Heart left ventricle (tissue), 16 donors: ENCODE measurements at regions not wholly inside any gene's neighbourhood (a gene's known extent, or its start where the extent isn't known, plus 50 kb on each side); places are given as distances from the start of the nearest gene placed in this dataset.
A peak's percentile ranks its signal among the peaks of the same experiment; 100 is the strongest.

Source experiments
- ATAC-seq, 4 donors: fragments of 200-7000 bp; cut with Tn5 transposase; one replicate each; pipeline ENCODE4 v1.9.1; 2020 to 2022; ENCODE audit warnings: moderate library complexity in 4 of 4, mild to moderate bottlenecking in 3 of 4, moderate number of reproducible peaks in 1 of 4
- DNase-seq, 5 donors: peaks; one replicate each; pipeline ENCODE4 v3.0.0-alpha.2; 2020
- H3K27ac ChIP-seq, 12 donors: fragments of 200-600 bp; sonication (generic) in 4 of 12; one replicate each; pipeline versions ENCODE4 v1.5.0 to v1.8.0; 2016 to 2022; ENCODE audit warnings: mild to moderate bottlenecking in 2 of 12
- H3K27me3 ChIP-seq, 9 donors: fragments of 200-600 bp; sonication (generic) in 2 of 9; one replicate each; pipeline versions ENCODE4 v1.5.1 to v1.8.0; 2016 to 2022; ENCODE audit warnings: mild to moderate bottlenecking in 3 of 9
- H3K36me3 ChIP-seq, 9 donors: fragments of 200-600 bp; sonication (generic) in 2 of 9; one replicate each; pipeline versions ENCODE4 v1.5.0 to v1.8.0; 2018 to 2022; ENCODE audit warnings: mild to moderate bottlenecking in 2 of 9
- H3K4me1 ChIP-seq, 12 donors: fragments of 200-600 bp; sonication (generic) in 4 of 12; one replicate each; pipeline versions ENCODE4 v1.5.0 to v1.8.0; 2016 to 2022; ENCODE audit warnings: mild to moderate bottlenecking in 3 of 12
- H3K4me3 ChIP-seq, 12 donors: fragments of 200-600 bp; sonication (generic) in 4 of 12; one replicate each; pipeline versions ENCODE4 v1.5.0 to v1.8.0; 2017 to 2022; ENCODE audit warnings: mild to moderate bottlenecking in 9 of 12, moderate library complexity in 4 of 12
- H3K9me3 ChIP-seq, 12 donors: fragments of 200-600 bp; sonication (generic) in 4 of 12; one replicate each; pipeline versions ENCODE4 v1.5.0 to v1.8.0; 2016 to 2022; ENCODE audit warnings: mild to moderate bottlenecking in 1 of 12
- CTCF ChIP-seq, 12 donors: fragments of 200-600 bp; sonication (generic) in 4 of 12; IDR thresholded peaks; one replicate each; pipeline versions ENCODE4 v1.5.0 to v1.8.0; 2018 to 2022; ENCODE audit warnings: antibody characterized with exemption in 12 of 12, mild to moderate bottlenecking in 5 of 12
- POLR2A ChIP-seq, 2 donors: fragments of 450-650 bp; IDR thresholded peaks; one replicate each; pipeline ENCODE4 v1.6.1; 2017; ENCODE audit warnings: antibody characterized with exemption in 2 of 2, mild to moderate bottlenecking in 2 of 2, moderate library complexity in 2 of 2
- WGBS, 4 donors: extraction: QIAGEN DNeasy Blood & Tissue Kit in 2 of 4; methylation state at CpG; one replicate each; pipeline versions ENCODE4 v1.1.5 to v1.1.7; 2013 to 2018; 5-methylcytosine and 5-hydroxymethylcytosine counted together
- intact Hi-C, 10 donors: fragments of 100-400 bp; cut with DNase I; formaldehyde crosslinking; loops; one replicate each; pipeline versions ENCODE4 v1.11.1 to v1.14.2; 2022
- donor health status: ischemic (EF 13 %, LVEDD 7.1; RV severe dilation, severe dysfunction).
- donor health status: healthy with polysubstance abuse.
- donor health status: DM: no; HTN: yes; CAD: no.
- donor health status: DM: no; HTN: no; CAD: no.
- donor health status: ischemic (EF 25% LVEDD 6.9; RV normal size, moderate dysfunction).
- donor health status: ischemic (EF 25% LVEDD 5.7; RV mildly dilated, moderate dysfunction).
- donor health status: healthy.
- donor health status: DM: yes; HTN: yes; CAD: no.
- donor health status: ischemic (EF 35%, LVEDD 5.7; RV mildly dilated, moderate dysfunction).
- donor health status: nonischemic (EF 11% LVEDD 7.7; RV severe dilation, severe dysfunction).
- donor health status: DM: yes; HTN: yes; CAD: no.
- donor health status: PGD.
- donor health status: ischemic (EF 29% LVEDD 5.4; RV normal size, mild dysfunction).
- donor health status: nonischemic (EF 23%, LVEDD 6.1; RV moderate dilation, normal function).

GRCh38 chr1:90850181-90850897 is 133.2 kb upstream of the BARHL2 start:
- no peaks in the 10 kb centered on the region for H3K9me3 ChIP-seq
- peak overlapping the region; percentile 57 to 96 (median 83) for H3K4me3 ChIP-seq
- H3K27me3 ChIP-seq: peaks cover 0 to 10% (median 0%) of the 10 kb centered on the region in 9 donors
- H3K4me1 ChIP-seq: peaks cover 0 to 13% (median 0%) of the 10 kb centered on the region in 12 donors
- H3K36me3 ChIP-seq: no peaks in the 10 kb centered on the region
- peak in 3 of 4 donors; percentile 6 to 33 (median 10) for ATAC-seq
- H3K27ac ChIP-seq: peak overlapping the region in 5 of 12 donors; percentile 2 to 71 (median 60)
- TF ChIP-seq CTCF (IDR thresholded peaks at IDR 0.05): no peak
- intact Hi-C loops: loop anchor here in 5 of 10 donors (5.0 to 10.0 kb wide), 8 partner anchors 64 to 312 kb away; partner anchors contain the start of genes ZNF644 (in 2 of the 5) and BARHL2 (in 1 of the 5)
- DNase-seq: peak in 3 of 5 donors; percentile 14 to 41 (median 29)
- WGBS, 4 donors: 8 to 13% (median 10%) methylated on average over 19 of the region's 19 CpGs

DNA sequence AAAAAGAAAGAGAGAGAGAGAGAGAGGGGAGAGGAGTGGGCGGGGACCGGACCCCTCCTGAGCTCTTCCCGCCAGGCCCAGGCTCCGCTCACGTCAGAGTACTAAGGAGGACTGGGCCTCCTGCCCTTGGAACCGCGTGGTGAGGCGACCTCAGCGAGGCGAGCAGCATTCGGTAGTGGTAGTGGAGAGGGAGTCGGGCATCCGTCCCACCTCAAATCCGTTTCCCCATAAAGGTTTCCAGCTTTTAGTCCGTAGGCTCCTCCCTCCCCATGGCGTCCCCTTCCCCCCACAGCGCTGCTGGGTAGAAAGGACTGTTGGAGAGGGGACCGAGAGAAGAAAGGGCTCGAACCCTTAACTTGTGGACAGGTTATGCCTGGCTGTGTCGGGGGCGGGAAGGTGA is 124.4 kb upstream of the BARHL2 start:
- Histone ChIP-seq H3K4me3 (no peak overlapping the region), H3K4me1 (peaks cover 0 to 1% (median under 1%) of the 10 kb centered on the region in 12 donors), H3K36me3 (no peaks in the 10 kb centered on the region), H3K27ac (no peak overlapping the region), H3K9me3 (no peaks in the 10 kb centered on the region), H3K27me3 (peaks cover 0 to 59% (median 12%) of the 10 kb centered on the region in 9 donors)
- no peak for TF ChIP-seq POLR2A (IDR thresholded peaks at IDR 0.05)
- no peak for TF ChIP-seq CTCF (IDR thresholded peaks at IDR 0.05)
- DNase-seq: no peak
- no peak for ATAC-seq
- intact Hi-C loops: loop anchor here in 2 of 10 donors (10.0 kb wide), 2 partner anchors 117 to 183 kb away; partner anchors contain the start of gene ZNF644 (in 1 of the 2)
- 47 to 58% (median 53%) methylated on average over 21 of the region's 21 CpGs for WGBS, 4 donors

GRCh38 chr1:90840352-90840751 is 123.2 kb upstream of the BARHL2 start:
- Histone ChIP-seq H3K4me1 (peaks cover 2 to 12% (median 11%) of the 10 kb centered on the region in 12 donors), H3K27ac (no peak overlapping the region), H3K9me3 (no peaks in the 10 kb centered on the region), H3K36me3 (no peaks in the 10 kb centered on the region), H3K4me3 (no peak overlapping the region), H3K27me3 (peaks cover 3 to 71% (median 21%) of the 10 kb centered on the region in 9 donors)
- no peak for ATAC-seq
- intact Hi-C loops: loop anchor here in 2 of 10 donors (10.0 kb wide), 2 partner anchors 116 to 184 kb away; partner anchors contain the start of gene ZNF644 (in 1 of the 2)
- no peak for DNase-seq
- no peak for TF ChIP-seq POLR2A (IDR thresholded peaks at IDR 0.05)
- no peak for TF ChIP-seq CTCF (IDR thresholded peaks at IDR 0.05)
- 43 to 66% (median 62%) methylated on average over 7 of the region's 7 CpGs for WGBS, 4 donors

DNA sequence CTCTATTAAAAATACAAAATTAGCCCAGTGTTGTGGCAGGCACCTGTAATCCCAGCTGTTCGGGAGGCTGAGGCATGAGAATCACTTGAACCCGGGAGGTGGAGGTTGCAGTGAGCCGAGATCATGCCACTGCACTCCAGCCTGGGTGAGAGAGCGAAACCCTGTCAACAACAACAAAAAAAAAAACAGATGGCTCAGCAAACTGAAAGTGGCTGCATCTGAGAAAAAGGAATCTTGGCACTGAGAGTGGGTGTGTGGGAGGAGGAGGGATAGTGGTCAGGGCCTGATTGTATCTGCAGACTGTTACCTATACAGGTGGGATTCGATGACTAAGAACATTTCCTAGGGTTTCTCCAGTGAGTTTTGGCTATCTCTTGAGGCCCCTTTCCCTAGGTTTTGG is 122.2 kb upstream of the BARHL2 start:
- H3K9me3 ChIP-seq: no peaks in the 10 kb centered on the region

More for the DNA sequence above, 122.2 kb upstream of the BARHL2 start:
- DNase-seq (no peak), ATAC-seq (no peak)
- no peaks in the 10 kb centered on the region for H3K36me3 ChIP-seq
- peaks cover 3 to 21% (median 13%) of the 10 kb centered on the region in 12 donors for H3K4me1 ChIP-seq
- intact Hi-C loops: loop anchor here in 1 of 10 donors (10.0 kb wide), 1 partner anchor 115 kb away; no protein-coding TSS in a partner anchor
- 48 to 65% (median 60%) methylated on average over 5 of the region's 5 CpGs for WGBS, 4 donors
- no peak overlapping the region for H3K4me3 ChIP-seq
- no peak overlapping the region for H3K27ac ChIP-seq
- H3K27me3 ChIP-seq: peaks cover 4 to 81% (median 31%) of the 10 kb centered on the region in 9 donors
- no peak for TF ChIP-seq CTCF (IDR thresholded peaks at IDR 0.05)
- no peak for TF ChIP-seq POLR2A (IDR thresholded peaks at IDR 0.05)
